NOMO-1 (cell line): ENCODE measurements at regions not wholly inside any gene's neighbourhood (a gene's known extent, or its start where the extent isn't known, plus 50 kb on each side); places are given as distances from the start of the nearest gene placed in this dataset.
"Not testable (repeated sequence)": the region's sequence is repeated elsewhere in the genome, so short reads cannot be mapped to it uniquely, and the experiment has no call there.

Source experiments
- DNase-seq, 2 experiments: peaks; one replicate each; lab custom pipeline; 2025; ENCODE audit not compliant: unreplicated experiment in 2 of 2; lab: John Stamatoyannopoulos, UW

DNA sequence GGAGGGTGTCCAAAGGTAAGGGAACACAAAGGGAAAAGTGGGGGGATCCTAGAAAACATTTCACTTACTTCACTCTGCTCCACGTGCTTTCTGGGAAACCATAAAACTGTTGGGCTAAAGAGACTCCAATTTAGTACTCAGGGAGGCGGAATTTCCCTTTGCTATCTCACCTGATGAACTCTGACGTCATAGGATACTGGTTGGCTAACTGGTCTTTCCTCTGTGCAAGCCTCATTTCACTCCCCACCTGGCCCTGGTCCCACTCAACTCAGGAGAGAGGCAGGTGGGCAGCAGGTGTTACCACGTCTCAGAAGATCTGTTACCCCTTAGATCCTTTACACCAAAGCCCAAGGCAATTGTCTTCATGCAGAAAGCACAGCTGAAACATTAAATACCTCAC, 51.8 kb upstream of the PMAIP1 start:
- DNase-seq, result no peak

GRCh38 chr18:59847491-59847846, 52.3 kb upstream of the PMAIP1 start:
- DNase-seq, result not testable (repeated sequence)

DNA sequence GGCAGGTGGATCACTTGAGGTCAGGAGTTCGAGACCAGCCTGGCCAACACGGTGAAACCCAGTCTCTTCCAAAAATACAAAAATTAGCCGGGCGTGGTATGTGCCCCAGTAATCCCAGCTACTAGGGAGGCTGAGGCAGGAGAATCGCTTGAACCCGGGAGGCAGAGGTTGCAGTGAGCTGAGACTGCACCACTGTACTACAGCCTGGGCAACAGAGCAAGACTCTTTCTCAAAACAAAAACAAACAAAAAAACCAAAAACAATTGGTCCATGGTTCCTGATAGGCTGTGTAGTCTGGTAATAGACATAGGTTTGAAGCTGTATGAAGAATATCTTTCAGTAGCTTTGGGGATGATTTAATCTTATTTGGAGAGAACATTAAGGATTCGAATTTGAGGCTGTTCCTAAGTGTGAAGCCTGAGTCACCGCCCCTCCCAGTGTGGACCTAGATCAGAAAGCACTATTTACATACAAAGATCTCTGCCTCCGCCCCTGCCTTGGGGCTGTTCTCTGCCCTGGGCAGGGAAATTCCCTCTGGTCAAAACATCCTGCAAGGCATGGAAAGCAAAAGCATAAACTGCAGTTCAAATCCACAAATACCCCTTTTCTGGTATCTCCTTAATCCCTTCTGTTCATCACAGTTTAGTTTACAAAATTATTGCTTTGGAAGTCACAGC, 52.8 kb upstream of the PMAIP1 start:
- DNase-seq, result no peak

DNA sequence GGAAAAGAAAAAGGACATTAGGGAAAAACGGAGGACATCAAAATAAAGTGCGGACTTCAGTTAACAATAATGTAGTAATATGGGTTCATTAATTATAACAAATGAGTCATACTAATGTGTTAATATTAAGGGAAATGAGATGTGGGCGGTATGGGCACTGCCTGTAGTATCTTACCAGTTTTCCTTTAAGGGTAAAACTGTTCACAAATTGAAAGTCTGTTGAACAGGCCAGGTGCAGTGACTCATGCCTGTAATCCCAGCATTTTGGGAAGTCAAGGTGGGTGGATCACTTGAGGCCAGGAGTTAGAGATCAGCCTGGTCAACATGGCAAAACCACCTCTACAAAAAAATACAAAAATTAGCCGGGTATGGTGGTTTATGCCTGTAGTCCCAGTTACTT, 56.8 kb upstream of the PMAIP1 start:
- no peak for DNase-seq

GRCh38 chr18:59839931-59840685, 59.7 kb upstream of the PMAIP1 start:
- no peak for DNase-seq

- DNase-seq, result no peak
Measured at GRCh38 chr18:59839246-59839645, 60.5 kb upstream of the PMAIP1 start.

DNA sequence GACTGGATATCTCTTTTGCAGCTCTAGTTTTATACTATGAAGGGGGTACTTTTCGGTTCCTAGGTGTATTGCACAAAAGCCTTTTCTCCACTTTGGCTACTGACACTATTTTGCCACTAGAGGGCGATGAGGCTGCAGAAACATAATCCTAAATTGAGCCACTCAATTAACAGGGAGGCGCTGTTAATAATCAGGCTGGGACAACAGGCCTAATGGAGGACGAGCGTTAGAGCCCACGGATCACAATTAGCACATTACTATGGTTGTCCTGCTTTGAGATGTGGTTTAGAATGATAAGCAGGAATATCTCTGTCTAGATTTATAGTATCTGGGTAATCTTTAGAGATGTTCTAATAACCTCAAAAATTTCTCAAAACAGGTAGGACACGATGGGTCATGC, 62.2 kb upstream of the PMAIP1 start:
- DNase-seq, result peak; percentile 62

- no peak for DNase-seq
Measured at GRCh38 chr18:59835605-59836379, 64.0 kb upstream of the PMAIP1 start.

DNA sequence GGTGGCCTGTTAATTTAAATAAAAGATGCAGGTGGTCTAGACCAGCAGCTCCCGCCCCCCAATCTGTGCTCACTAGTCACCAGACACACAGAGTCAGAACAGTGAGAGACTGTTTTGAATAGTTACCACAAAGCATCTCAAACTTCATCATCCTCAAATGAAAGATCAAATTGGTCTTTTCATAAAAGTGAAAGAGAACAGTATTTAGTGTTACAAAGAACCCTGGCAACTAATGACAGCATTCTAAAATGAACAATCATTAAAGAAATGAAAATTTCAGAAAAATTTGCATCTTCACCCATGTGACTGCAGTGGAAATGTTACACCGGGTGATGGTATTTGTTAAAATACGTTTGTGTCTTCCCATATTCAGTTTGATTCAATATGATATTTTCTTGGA, 65.5 kb upstream of the PMAIP1 start:
- no peak for DNase-seq

GRCh38 chr18:59833785-59834184, 66.0 kb upstream of the PMAIP1 start:
- DNase-seq, result no peak

DNA sequence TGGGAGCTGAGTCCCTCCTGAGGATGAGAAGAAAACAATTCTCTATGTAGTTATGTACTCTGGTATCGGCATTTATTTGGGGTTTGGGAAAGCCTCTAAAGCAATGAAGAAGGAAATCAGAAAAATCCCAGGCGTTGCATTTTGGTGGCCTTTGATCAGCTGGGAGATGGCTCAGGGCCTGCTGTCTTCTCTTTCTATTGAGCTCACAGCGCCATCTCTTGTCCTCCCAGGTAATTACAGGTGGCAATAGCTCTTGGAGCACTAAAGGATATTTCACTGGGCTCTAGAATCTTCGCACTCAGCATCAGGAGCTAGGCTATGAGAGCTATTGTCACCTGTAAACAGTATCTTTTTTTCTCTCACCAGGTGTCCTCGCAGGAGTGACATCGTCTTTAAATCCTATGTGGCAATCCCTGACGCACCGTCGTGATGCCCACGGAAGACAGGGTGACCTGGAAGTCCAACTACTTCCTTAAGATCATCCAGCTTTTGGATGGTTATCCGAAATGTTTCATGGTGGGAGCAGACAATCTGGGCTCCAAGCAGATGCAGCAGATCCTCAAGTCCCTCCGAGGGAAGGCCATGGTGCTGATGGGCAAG, 76.1 kb upstream of the PMAIP1 start:
- peak in 1 of 2 experiments; percentile 28 for DNase-seq

GRCh38 chr18:59822612-59823550, 76.9 kb upstream of the PMAIP1 start:
- no peak for DNase-seq

GRCh38 chr18:59821983-59822382, 77.8 kb upstream of the PMAIP1 start:
- DNase-seq, result no peak

- DNase-seq, result no peak
Measured at GRCh38 chr18:59820663-59821062, 79.1 kb upstream of the PMAIP1 start.

DNA sequence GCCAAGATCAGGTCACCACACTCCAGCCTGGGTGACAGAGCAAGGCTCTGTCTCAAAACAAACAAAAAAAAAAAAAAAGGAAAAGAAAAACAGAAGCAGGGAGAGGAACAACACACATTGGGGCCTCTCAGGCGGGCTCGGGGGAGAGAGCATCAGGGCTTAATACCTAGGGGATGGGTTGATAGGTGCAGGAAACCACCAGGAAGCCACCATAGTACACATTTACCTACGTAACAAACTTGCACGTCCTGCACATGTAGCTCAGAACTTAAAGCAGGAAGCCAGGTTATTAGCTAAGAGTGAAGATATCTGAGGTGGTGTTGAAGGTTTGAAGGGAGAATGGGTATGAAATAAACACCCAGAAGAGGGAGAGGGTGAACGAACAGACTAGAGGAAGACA, 81.0 kb upstream of the PMAIP1 start:
- no peak for DNase-seq

- no peak for DNase-seq
Measured at GRCh38 chr18:59814891-59815290, 84.9 kb upstream of the PMAIP1 start.

- no peak for DNase-seq
Measured at GRCh38 chr18:59813942-59814341, 85.9 kb upstream of the PMAIP1 start.

DNA sequence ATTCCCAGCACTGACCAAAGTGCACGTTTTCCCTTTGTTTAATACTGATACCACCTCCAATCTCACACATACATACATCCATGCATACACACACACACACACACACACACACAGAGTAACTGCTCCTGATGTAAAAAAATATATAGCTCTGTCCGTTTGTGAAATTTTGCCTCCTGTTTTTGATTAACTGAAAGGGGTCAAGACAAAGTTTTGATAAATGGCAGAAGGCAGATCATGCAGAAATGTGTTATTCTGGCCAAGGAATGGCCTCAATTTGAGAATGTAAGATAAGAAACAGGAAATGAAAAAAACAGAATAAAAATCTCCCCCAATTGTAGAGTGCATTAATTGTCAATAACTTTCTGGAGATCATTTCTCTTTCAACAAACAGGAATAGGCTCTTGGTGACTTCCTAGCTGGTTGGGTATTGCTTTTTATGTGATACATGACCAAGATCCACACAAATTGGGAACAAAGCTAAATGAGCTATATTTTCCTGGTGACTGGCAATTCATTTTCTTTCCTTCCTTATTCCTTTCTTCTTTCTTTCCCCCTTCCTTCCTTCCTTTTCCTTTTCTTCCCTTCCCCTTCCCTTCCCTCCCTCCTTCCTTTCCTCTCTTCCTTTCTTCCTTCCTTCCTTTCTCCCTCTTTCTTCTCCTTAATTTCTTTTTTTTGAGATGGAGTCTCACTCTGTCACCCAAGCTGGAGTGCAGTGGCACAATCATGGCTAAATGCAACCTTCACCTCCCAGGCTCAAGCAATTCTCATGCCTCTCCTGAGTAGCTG, 88.9 kb upstream of the PMAIP1 start:
- no peak for DNase-seq

- DNase-seq, result no peak
Measured at GRCh38 chr18:59810183-59810582, 89.6 kb upstream of the PMAIP1 start.

GRCh38 chr18:59802031-59802430, 97.8 kb upstream of the PMAIP1 start:
- DNase-seq, result no peak
